ENCODE measurements at regions not wholly inside any gene's neighbourhood (a gene's known extent, or its start where the extent isn't known, plus 50 kb on each side); places are given as distances from the start of the nearest gene placed in this dataset.

DNA sequence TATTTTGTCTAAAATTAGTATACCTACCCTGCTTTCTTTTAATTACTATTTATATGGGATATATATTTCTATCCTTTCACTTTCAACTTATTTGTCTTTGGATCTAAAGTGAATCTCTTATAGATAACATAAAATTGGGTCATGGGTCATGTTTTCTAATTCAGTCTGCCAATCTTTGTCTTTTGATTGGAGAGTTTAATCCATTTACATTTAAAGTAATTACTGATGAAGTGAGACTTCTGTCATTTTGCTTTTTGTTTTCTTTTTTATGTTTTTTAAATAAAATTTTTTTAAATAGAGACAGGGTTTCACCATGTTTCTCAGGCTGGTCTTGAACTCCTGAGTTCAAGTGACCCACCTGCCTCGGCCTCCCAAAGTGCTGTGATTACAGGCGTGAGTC lies 50.5 kb upstream of the PRDM1 start:
- no peak for DNase-seq (ENCODE audit: extremely low spot score, insufficient read length, low read depth)
- no peak for FAIRE-seq

- FAIRE-seq (no peak), DNase-seq (ENCODE audit: extremely low spot score, insufficient read length, low read depth) (no peak)
These were observed 52.3 kb upstream of the PRDM1 start for GRCh38 chr6:106033806-106034205.

DNA sequence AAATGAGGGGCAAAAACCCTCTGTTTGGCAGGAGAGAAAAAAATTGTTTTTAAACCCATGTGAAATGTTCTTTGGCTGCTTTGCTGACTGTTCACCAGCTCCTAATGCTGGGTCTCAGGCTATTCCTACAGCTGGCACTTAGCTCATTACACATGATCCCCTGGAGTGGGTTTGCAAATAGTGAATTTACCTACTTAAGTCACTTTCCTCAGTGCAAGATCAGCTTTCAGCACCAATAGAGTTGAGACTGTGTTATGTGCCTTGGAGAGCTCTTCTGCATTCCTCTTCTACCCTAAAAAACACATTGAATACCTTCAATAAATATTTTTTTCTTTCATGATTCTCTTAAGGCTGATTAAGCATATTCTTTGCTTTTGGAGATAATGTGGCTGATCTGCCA lies 58.4 kb upstream of the PRDM1 start:
- no peak for DNase-seq (ENCODE audit: extremely low spot score, insufficient read length, low read depth)
- FAIRE-seq: no peak

DNA sequence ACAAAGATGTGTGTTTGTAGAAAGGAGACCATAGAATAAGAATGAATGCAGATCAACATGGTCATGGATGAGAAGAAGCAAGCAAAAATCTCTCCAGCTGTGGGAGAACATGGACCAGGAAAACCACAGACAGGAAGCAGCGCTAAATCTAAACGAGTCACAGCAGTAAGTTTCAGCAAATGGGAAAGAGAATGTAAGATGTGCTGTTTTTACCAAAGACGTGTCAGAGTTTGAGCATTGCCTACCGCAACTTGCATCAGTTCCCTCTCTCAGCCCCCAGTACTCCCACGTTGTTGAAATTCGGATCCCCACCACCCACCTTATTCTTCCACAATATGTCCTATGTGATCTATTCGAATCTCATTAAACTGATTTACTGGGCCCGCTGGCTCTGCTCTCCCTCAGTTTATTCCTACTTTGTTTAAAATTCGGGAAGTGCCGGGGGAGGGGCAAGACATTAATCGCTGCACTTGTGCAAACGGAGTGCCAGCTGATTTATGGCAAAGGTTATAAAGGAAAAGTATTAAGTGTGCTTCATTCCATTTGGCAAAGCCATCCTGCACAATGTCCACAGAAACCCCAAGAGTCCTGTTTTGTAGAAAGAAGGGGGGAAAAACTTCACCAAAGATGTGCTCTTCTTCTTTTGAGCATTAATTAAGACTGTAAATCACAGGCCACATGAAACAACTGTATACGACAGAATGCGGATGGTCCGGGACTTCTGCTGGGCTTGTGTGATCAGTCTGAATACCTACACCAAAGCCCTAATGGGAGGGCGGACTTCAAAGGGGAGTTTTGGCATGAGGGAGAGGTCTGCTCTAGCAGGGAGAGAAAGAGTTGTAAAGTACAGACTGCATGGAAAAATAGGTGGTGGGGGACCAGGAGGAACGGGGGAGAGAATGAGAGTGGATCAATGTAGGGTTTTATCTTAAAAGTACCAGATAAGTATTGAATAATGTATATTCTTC lies 59.1 kb upstream of the PRDM1 start:
- FAIRE-seq: no peak

GRCh38 chr6:106025655-106026054 lies 60.5 kb upstream of the PRDM1 start:
- DNase-seq (ENCODE audit: extremely low spot score, insufficient read length, low read depth) (no peak), FAIRE-seq (no peak)

More for the DNA sequence above, 59.1 kb upstream of the PRDM1 start:
- DNase-seq (ENCODE audit: extremely low spot score, insufficient read length, low read depth): no peak

DNA sequence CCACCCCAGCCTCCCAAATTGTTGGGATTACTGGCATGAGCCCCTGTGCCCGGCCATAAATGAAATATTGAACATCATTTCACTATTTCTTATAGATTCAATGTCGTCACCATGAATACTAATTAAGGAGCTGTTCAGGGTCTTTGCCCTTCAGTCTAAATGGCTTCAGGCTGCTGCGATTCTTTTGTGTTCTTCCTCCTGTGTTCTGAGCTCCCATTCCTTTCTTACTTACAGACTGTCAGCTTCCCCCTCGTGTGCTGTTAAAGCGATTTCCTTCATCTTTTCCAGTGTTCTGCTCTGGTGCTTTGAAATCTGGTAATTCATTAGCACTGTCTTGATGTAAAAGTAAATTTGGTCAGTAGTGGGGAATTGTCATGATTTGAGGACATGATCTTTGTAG lies 63.3 kb upstream of the PRDM1 start:
- no peak for FAIRE-seq
- no peak for DNase-seq (ENCODE audit: extremely low spot score, insufficient read length, low read depth)

DNA sequence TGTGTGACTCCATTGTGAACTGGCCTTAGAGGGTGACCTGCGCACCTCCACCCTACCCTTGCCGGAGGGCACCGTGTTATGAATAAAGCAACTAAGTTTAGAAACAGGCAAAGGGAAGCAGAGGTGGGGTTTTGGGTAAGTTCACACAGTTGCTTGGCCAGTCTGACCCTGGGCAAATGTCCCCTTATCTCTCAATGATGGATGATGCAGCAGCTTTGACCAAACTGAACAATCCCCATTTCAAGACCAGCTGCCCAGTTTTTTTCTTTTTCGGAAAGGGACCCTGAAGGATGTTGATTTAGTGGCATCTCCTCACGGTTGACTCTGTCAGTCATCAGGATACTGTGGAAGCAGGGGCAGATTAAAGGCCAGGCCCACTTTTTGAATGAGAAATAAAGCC lies 68.7 kb upstream of the PRDM1 start:
- no peak for FAIRE-seq
- DNase-seq (ENCODE audit: extremely low spot score, insufficient read length, low read depth): no peak

DNA sequence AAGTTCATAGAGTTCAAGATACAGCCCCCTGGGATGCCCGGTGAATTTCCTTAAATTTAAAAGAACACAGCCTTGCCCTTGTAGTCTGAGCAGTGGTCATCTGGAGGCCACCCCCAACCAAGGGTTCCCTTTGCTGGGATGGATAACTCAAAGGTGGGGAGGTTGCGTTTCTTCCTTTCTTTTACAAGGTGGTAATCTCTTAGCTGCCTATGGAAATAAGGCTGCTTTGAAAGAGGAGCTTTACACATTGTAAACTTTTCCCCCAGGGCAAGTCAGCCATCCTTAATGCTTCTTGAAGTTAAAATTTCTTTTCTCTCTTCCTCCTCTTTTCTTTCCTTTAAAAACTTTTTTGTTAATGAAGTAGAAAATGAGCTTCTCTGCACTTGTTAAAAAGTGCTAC lies 71.2 kb upstream of the PRDM1 start:
- DNase-seq (ENCODE audit: extremely low spot score, insufficient read length, low read depth) (no peak), FAIRE-seq (no peak)

- FAIRE-seq (no peak), DNase-seq (ENCODE audit: extremely low spot score, insufficient read length, low read depth) (no peak)
These were observed 74.7 kb upstream of the PRDM1 start for GRCh38 chr6:106011476-106011875.

- FAIRE-seq: no peak
- DNase-seq (ENCODE audit: extremely low spot score, insufficient read length, low read depth): no peak
These were observed 80.2 kb upstream of the PRDM1 start for GRCh38 chr6:106005954-106006353.

DNA sequence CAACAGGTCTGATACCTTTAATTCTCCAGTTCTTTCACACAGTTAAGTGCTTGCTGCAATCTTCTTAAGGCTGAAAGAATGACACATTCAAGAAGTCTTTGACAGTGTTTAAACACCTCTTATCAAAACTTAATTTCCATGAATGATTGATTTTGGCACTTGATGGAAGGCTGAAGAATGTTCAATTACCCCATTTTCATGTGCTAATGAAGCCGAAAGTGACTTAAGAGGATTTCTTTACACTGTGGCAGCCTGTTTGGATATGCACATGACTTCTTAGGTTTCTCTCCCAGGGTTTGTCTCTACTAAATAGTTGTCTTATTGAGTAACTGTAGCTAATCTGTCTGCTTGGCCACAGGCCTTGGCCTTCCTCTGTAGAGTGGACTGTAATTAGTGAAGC lies 81.1 kb upstream of the PRDM1 start:
- no peak for FAIRE-seq
- no peak for DNase-seq (ENCODE audit: extremely low spot score, insufficient read length, low read depth)

DNA sequence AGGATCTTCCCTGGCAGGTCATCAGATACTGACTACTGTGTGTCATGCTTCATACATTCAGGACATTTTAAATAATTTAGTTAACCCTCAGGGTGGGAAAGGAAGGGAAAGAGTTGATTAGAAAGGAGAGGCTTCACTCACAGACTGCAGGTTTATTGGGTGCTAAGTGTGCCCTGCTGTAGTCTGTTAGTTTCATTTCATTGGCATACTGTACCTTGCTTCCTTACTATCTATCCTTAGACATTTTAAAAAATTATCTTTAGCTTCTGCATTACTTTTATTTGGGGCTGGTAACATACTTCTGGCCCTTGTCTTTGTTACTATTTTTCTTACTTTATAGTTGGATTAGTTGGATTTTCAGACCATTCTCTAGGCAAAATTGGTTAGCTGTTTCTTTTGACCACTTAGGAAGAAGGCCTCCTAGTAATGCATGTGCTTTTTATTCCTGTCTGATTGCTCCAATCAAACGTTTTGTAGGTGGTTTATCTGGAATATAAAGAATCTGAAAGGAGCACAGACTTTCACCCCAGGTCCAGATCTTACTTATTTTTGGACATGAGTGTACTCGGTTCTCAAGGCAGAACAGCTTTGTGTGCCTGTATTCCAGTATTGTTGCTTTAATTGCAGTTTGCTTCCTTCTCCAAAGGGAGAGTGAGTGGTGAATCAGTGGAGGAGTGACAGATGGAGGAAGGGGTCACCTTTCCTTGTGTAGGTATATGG lies 82.7 kb upstream of the PRDM1 start:
- FAIRE-seq (no peak), DNase-seq (ENCODE audit: extremely low spot score, insufficient read length, low read depth) (no peak)

DNA sequence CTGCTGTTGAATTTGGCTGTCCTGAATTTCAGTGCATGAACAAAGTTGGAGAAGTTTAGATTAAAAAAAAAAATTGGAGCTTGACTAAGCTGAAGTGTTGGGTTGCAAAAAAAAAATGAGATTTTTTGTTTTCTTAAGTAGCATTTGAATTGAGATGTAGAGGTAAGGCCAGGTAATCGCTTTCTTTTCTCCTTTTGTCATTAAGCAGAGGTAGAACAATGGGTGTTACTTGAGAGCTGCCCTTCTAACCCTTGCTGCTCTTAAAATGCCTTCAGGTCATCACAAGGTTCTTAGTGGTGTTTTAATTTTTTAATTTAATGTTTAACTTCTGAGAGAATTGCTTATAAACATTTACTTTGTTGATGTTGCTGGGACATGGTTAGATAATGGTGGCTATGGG lies 84.1 kb upstream of the PRDM1 start:
- FAIRE-seq (no peak), DNase-seq (ENCODE audit: extremely low spot score, insufficient read length, low read depth) (no peak)

DNA sequence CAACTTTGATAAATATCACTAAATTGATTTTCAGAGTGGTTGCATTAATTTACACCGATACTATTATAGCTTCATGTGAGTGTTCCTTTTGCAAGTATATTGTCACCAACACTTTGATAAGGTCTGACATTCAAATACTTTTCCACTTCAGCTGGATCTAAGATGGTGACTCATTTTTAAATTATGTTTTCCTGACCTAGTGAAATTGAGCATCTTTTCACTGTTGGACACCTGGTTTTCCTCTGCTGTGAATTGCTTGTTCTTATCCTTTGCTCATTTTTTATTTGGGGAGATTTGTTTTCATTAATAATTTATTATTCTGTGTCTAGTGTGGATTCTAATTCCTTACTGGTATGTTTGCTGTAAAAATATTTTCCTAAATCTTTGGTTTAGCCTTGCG lies 85.2 kb upstream of the PRDM1 start:
- no peak for DNase-seq (ENCODE audit: extremely low spot score, insufficient read length, low read depth)
- FAIRE-seq: no peak

DNA sequence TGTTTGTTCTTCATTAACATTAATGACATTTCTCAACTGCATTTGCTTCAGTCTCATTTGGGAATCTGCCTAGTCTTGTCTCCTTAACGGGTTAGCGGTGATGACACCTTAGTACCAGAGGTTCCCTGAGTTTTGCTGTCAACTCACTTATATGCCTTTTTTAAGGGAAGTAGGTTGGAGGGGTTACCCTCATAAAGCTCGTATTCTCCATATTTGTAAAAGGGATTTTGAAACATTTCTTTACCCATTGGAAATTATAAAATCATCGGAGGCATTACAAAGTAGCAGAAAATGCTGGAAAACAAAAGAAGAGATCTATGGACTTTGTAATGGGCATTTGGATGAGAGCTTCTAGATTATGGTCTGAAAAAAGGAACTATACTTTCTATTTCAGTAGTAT lies 88.7 kb upstream of the PRDM1 start:
- DNase-seq (ENCODE audit: extremely low spot score, insufficient read length, low read depth): no peak
- no peak for FAIRE-seq

- no peak for FAIRE-seq
- DNase-seq (ENCODE audit: extremely low spot score, insufficient read length, low read depth): no peak
These were observed 90.7 kb upstream of the PRDM1 start for GRCh38 chr6:105995391-105995865.

- FAIRE-seq: no peak
These were observed 91.3 kb upstream of the PRDM1 start for GRCh38 chr6:105994591-105995390.

GRCh38 chr6:105994118-105994590 lies 92.0 kb upstream of the PRDM1 start:
- no peak for DNase-seq (ENCODE audit: extremely low spot score, insufficient read length, low read depth)
- peak; percentile 24 for FAIRE-seq

More at GRCh38 chr6:105994591-105995390, 91.3 kb upstream of the PRDM1 start:
- no peak for DNase-seq (ENCODE audit: extremely low spot score, insufficient read length, low read depth)

DNA sequence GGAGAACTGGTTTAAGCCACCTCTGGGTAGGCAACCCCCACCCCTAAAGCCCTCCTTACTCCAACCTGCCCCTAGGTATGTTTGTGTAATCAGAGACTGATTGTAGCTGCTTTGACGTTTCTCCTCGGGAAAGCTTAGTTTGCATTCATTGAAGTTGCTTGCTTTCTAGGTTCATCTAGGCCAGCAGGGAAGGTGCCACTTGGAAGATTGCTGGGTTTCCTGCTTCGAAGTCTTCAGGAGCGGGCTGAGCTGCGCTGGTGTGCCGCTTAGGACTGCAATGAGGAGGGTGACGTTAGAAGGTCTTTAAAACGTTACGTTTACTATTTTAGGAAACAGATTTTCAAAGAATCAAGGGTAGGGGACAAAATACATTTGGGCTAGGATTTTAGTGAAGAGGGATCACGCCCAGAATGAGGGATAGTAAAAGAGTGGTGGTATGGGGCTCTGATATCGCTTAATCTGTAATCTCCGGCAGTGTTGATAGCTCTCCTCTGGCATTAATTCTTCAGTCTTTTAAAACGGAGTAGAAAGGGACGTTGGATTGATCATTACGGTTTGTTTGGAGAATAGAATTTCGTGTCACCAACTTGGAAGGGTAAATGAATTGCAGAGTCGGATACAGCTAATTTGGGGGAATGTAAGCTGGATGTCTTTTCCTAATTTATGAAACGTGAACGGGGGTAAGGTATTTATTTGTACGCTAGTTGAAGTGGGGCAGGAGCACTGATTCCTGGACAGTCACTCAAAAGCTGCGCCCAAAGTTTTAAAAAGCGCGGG lies 92.6 kb upstream of the PRDM1 start:
- no peak for FAIRE-seq

More for the DNA sequence above, 92.6 kb upstream of the PRDM1 start:
- no peak for DNase-seq (ENCODE audit: extremely low spot score, insufficient read length, low read depth)

Data from GM18507 (cell line).